Activated CD4-positive, alpha-beta T cell treated with anti-CD3 and anti-CD28 coated beads, Interleukin-2, amount 50 U/mL, for 4 hours (primary cell): ENCODE measurements at regions not wholly inside any gene's neighbourhood (a gene's known extent, or its start where the extent isn't known, plus 50 kb on each side); places are given as distances from the start of the nearest gene placed in this dataset.

Experiments
- DNase-seq, 2 experiments: peaks; one replicate each; pipeline ENCODE4 v3.0.0-alpha.2; 2020

DNA sequence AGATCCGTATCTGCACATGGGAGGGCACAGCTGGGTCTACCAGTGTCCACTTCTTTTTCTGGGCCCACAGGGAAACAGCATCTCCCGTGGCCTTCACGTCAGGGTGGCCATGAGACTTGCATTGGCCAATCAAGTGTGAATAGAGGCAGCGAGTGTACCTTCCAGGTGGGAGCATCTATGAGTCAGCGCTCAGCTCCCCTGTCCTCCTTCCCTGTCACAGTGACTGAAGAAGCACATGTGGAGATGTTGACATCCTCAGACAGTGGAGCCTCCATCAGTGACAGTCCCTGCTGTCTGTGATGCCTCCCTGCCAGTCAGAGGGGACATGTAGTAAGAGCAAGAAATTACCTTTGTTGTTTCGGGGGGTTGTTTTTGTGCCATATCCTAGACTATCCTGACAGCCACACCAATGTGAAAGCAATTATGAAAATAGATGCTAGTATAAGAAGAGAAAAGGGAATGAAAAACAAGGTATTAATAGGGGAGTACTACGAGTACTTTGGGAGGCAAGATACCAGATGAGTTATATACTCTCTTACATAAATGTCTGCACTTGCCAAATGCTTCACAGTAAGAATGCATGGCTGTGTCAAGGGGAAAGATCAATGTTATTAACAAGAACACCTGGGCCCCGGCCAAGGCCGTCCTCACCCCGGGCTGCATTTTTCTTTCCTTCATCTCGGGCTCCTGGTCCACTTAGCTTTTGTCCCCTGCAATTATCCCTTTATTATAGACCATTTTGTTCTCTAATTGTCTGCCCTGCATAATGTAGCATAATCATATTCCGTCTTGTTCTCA is 86.0 kb downstream of the MATN1 start:
- no peak for DNase-seq

DNA sequence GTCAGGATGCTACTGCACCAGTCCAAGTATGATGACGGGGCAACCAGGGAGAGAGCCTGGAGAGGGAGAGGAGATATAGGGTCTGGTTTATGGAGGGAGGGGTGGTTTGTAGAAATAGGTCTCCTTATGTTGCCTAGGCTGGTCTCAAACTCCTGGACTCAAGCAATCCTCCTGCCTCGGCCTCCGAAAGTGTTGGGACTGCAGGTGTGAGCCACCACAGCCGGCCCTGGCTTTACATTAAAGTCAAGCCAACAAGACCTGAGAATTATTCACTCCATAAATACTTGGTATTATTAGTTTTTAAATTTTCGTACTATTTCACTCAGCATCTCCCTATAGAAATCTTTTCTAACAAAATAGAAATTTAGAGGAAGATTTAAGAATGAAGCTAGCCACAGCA is 86.8 kb downstream of the MATN1 start:
- no peak for DNase-seq

- no peak for DNase-seq
Observed at GRCh38 chr1:30635391-30635975, 87.9 kb downstream of the MATN1 start.

- no peak for DNase-seq
Observed at GRCh38 chr1:30634507-30634906, 88.9 kb downstream of the MATN1 start.

- DNase-seq, result no peak
Observed at GRCh38 chr1:30633294-30633693, 90.1 kb downstream of the MATN1 start.

- DNase-seq, result no peak
Observed at GRCh38 chr1:30632481-30632880, 90.9 kb downstream of the MATN1 start.

- DNase-seq, result no peak
Observed at GRCh38 chr1:30631700-30632099, 91.7 kb downstream of the MATN1 start.

GRCh38 chr1:30629501-30629900 is 93.9 kb downstream of the MATN1 start:
- no peak for DNase-seq

- no peak for DNase-seq
Observed at GRCh38 chr1:30627994-30628393, 95.4 kb downstream of the MATN1 start.

GRCh38 chr1:30627206-30627605 is 96.2 kb downstream of the MATN1 start:
- no peak for DNase-seq

DNA sequence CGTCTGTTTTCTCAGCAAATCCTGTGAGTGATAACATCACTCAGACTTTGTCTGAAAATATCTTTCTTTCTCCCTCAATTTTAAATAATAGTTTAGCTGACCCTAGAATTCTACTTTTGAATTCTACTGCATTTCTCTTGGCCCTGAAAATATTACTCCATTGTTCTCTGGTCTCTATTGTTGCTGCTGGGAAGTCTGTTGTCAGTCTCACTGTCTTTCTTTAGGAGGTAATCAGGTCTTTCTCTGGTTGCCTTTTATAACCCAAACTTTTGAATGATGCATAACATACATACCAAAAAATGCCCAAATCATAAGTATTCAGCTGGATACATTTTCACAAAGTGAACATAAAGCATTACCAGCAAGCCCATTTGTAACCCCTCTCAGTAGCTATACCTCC is 100.0 kb downstream of the MATN1 start:
- DNase-seq, result no peak

GRCh38 chr1:30619619-30620018 is 103.8 kb downstream of the MATN1 start:
- no peak for DNase-seq

DNA sequence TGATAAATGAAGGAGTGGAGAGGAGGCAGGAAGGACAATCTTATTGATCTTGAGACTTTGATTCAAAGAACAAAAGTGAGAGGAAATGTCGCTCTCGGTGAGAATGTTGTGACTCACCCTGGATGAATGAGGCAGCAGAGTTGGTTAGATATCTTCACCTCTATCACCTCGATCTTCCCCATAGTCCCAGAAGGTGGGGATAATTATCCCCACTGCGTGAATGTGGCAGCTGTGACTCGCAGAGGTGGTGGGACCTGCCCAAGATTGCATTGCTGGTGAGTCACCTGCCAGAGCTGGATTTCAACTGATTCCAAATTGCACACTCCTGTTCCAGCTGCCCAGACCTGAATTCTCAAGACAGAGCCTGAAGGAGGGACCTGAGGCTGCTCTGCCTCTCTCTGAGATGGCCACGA is 105.0 kb downstream of the MATN1 start:
- DNase-seq, result no peak

DNA sequence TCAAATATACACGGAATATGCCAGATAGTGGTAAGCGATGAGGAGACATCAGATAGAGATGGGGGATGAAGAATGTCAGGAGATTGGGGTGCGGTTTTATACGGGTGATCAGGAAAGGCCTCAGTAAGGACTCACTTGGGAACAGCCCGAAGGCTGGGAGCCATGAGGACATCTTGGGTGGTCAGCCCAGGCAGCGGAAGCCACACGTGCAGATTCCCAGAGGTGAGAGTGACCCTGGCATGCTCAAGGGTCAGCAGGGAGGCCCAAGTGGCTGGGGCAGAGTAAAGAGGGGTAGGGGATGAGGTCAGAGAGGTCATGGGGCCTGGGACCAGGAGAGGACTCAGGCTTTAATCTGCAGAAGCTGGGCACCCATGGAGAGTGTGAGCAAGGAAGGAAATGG is 106.6 kb downstream of the MATN1 start:
- DNase-seq, result no peak

- no peak for DNase-seq
Observed at GRCh38 chr1:30615816-30616590, 107.4 kb downstream of the MATN1 start.

GRCh38 chr1:30615076-30615795 is 108.1 kb downstream of the MATN1 start:
- no peak for DNase-seq

DNA sequence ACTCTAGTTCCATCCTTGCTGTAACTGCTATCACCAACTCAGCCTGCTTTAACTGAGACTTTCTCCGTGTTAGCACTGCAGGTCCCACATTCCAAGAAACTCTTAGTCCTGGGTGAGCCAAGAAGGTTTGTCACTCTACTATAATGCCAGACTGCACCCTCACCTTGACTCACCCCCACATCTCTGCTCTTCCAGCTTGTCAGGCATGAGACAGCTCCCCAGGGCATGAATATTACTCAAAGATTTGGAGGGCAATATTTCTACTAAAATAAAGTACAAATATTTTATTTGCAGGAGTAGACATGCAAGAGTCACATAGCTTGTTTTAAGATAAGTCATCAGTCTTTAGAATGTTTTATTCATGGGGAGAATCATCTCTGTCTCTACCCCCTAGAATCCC is 110.2 kb downstream of the MATN1 start:
- no peak for DNase-seq

- DNase-seq, result no peak
Observed at GRCh38 chr1:30612536-30613065, 110.8 kb downstream of the MATN1 start.

DNA sequence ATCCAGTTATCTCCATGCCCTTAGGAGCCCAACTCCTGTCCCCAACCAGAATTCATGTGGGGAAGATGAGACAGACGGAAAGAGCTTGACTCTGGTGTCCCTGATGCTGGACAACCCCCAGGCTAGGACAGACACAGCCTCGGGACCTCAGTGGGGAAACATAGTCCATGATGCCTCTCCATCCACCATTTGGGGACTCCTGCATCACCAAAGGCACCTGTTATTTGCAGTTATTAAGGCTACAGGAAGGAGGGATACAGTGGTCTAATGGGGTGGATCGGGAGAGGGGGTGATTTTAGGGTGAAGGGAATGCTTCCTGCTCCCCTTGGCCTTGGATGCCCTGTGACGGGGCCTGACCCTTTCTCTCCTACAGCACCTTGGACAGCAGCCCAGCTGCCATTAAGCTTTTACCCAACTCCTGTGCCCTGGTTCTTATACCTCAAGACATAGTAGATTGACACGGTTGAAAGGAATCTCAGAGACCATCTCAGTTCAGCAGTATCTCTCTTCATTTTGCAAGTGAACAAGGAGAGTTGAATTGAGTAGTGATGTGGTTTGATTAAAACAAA is 111.6 kb downstream of the MATN1 start:
- no peak for DNase-seq

DNA sequence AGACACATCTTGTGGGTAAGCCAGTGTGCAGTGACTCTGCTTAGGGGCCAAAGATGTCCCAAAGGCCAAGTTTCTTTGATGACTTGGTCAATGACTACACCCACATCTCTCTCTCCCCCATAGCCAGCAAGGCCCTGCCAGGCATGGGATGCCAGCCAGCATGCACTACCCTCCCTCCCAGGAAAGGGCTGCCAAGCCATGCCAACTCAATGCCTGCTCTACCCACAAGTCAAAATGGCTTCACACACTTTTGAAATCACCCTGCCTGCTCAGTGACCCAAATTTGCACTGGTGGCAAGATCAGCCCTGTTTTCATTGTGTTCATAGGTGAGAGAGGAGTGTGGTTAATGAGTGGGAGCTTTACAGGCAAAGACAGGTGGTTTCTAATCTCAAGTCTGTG is 112.5 kb downstream of the MATN1 start:
- DNase-seq, result no peak

DNA sequence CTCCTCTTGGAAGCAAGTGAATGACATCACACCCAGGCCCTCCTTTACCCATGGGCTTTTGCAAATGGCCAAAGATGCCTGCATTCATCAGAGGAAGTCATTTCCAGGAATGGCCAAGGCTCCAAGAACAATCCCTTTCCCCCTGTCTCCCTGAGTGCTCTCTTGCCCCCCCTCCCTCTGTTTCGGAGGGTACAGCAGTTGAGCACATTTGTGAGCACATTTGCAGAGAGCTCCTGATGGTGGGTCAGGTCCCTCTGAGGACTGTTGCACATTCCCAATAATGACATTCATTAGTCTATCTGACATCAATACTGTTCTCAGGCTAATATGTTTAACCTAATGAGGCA is 113.4 kb downstream of the MATN1 start:
- DNase-seq, result no peak

DNA sequence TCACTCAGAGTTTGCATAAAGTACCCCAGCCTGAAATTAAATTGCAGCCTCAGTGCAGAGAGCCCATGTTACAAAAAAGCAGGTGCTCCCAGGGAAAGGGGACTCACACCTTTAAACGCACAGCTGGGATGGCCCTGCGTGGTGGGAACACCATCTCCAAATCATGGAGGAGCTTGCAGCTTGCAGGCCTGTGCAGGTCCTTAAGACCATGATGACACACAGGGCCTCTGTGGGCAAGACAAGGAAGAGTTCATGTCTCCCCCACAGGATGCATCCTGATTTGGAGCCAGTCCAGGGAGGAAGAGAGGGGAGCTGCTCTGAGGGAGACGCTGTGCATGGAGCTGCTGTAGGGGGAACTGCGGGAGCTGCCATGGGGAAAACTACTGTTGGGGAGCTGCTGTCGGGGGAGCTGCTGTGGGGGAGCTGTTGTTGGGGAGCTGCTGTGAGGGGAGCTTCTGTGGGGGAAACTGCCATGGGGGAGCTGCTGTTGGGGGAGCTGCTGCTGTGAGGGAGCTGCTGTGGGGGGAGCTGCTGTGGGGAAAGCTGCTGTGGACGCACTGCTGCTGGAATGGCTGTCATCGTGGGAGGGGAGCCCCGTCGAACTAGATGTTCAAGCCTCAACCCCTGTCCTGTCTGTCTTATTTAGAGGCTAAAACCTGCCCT is 113.9 kb downstream of the MATN1 start:
- no peak for DNase-seq
